ENCODE measurements at regions not wholly inside any gene's neighbourhood (a gene's known extent, or its start where the extent isn't known, plus 50 kb on each side); places are given as distances from the start of the nearest gene placed in this dataset.

DNA sequence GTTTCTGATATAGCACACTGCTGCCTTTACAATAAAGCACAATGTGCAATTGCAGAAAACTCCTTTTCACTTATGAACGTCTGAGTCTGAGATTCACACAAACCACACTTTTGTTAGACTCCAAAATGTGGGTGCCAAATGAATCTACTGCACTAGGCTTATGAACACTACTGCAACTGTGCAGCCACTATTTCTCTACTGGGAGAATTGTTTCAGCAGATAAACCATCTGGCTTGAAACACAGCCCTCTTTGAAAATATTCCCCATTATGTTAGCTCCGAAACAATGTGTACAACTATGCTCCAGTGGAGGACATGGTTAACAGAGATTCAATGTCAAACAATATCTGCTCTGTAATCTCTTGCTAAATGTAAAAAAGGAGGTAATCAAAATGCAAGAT is 188.7 kb upstream of the ZEB2 start (continued):
- TF ChIP-seq, protein P1, sequence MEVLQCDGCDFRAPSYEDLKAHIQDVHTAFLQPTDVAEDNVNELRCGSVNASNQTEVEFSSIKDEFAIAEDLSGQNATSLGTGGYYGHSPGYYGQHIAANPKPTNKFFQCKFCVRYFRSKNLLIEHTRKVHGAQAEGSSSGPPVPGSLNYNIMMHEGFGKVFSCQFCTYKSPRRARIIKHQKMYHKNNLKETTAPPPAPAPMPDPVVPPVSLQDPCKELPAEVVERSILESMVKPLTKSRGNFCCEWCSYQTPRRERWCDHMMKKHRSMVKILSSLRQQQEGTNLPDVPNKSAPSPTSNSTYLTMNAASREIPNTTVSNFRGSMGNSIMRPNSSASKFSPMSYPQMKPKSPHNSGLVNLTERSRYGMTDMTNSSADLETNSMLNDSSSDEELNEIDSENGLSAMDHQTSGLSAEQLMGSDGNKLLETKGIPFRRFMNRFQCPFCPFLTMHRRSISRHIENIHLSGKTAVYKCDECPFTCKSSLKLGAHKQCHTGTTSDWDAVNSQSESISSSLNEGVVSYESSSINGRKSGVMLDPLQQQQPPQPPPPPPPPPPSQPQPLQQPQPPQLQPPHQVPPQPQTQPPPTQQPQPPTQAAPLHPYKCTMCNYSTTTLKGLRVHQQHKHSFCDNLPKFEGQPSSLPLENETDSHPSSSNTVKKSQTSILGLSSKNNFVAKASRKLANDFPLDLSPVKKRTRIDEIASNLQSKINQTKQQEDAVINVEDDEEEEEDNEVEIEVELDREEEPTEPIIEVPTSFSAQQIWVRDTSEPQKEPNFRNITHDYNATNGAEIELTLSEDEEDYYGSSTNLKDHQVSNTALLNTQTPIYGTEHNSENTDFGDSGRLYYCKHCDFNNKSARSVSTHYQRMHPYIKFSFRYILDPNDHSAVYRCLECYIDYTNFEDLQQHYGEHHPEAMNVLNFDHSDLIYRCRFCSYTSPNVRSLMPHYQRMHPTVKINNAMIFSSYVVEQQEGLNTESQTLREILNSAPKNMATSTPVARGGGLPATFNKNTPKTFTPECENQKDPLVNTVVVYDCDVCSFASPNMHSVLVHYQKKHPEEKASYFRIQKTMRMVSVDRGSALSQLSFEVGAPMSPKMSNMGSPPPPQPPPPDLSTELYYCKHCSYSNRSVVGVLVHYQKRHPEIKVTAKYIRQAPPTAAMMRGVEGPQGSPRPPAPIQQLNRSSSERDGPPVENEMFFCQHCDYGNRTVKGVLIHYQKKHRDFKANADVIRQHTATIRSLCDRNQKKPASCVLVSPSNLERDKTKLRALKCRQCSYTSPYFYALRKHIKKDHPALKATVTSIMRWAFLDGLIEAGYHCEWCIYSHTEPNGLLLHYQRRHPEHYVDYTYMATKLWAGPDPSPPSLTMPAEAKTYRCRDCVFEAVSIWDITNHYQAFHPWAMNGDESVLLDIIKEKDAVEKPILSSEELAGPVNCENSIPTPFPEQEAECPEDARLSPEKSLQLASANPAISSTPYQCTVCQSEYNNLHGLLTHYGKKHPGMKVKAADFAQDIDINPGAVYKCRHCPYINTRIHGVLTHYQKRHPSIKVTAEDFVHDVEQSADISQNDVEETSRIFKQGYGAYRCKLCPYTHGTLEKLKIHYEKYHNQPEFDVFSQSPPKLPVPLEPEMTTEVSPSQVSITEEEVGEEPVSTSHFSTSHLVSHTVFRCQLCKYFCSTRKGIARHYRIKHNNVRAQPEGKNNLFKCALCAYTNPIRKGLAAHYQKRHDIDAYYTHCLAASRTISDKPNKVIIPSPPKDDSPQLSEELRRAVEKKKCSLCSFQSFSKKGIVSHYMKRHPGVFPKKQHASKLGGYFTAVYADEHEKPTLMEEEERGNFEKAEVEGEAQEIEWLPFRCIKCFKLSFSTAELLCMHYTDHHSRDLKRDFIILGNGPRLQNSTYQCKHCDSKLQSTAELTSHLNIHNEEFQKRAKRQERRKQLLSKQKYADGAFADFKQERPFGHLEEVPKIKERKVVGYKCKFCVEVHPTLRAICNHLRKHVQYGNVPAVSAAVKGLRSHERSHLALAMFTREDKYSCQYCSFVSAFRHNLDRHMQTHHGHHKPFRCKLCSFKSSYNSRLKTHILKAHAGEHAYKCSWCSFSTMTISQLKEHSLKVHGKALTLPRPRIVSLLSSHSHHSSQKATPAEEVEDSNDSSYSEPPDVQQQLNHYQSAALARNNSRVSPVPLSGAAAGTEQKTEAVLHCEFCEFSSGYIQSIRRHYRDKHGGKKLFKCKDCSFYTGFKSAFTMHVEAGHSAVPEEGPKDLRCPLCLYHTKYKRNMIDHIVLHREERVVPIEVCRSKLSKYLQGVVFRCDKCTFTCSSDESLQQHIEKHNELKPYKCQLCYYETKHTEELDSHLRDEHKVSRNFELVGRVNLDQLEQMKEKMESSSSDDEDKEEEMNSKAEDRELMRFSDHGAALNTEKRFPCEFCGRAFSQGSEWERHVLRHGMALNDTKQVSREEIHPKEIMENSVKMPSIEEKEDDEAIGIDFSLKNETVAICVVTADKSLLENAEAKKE (CRISPR knock-in tag; IDR thresholded peaks at IDR 0.05), result no peak
- TF ChIP-seq, protein P2, sequence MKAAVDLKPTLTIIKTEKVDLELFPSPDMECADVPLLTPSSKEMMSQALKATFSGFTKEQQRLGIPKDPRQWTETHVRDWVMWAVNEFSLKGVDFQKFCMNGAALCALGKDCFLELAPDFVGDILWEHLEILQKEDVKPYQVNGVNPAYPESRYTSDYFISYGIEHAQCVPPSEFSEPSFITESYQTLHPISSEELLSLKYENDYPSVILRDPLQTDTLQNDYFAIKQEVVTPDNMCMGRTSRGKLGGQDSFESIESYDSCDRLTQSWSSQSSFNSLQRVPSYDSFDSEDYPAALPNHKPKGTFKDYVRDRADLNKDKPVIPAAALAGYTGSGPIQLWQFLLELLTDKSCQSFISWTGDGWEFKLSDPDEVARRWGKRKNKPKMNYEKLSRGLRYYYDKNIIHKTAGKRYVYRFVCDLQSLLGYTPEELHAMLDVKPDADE (IDR thresholded peaks at IDR 0.05), result no peak
- TF ChIP-seq NANOG (IDR thresholded peaks at IDR 0.05; ENCODE audit: borderline replicate concordance) (no peak), JUNB (IDR thresholded peaks at IDR 0.05; ENCODE audit: unreplicated experiment) (no peak), EZH2phosphoT487 (IDR thresholded peaks at IDR 0.05; ENCODE audit: unreplicated experiment) (no peak), POLR2AphosphoS5 (IDR thresholded peaks at IDR 0.05; ENCODE audit: low read depth) (no peak)

DNA sequence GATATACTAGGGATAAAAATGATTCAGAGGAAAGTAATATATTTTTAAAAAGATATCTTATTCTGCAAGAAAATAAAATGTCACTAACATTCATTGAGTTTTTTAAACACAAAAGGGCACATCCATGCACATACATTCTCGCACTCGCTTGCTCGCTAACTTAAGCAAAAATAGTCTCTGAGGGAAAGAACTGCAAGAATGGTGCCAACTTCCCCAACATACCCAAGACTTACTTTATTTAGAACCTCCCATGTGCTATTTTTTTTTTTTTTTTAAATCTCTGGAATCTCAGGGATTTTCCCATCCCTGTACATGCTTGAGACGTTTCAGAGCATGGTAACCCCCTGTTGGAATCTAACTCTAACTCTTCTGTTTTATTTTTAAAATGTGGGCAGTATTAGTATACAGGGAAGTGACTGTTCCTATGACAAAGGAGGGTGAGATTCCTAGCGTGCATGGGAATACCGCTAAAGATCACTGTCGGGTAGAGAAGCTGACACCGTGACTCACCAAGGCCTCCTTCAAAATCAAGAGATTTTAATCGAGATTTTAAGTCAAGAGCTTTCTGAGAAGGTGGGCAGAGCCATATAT is 187.9 kb upstream of the ZEB2 start:
- no peak overlapping the region for H3K4me2 ChIP-seq
- no peak for TF ChIP-seq CREB1 (CRISPR knock-in tag; IDR thresholded peaks at IDR 0.05; ENCODE audit: low read depth)
- TF ChIP-seq, protein P3, sequence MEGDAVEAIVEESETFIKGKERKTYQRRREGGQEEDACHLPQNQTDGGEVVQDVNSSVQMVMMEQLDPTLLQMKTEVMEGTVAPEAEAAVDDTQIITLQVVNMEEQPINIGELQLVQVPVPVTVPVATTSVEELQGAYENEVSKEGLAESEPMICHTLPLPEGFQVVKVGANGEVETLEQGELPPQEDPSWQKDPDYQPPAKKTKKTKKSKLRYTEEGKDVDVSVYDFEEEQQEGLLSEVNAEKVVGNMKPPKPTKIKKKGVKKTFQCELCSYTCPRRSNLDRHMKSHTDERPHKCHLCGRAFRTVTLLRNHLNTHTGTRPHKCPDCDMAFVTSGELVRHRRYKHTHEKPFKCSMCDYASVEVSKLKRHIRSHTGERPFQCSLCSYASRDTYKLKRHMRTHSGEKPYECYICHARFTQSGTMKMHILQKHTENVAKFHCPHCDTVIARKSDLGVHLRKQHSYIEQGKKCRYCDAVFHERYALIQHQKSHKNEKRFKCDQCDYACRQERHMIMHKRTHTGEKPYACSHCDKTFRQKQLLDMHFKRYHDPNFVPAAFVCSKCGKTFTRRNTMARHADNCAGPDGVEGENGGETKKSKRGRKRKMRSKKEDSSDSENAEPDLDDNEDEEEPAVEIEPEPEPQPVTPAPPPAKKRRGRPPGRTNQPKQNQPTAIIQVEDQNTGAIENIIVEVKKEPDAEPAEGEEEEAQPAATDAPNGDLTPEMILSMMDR (conservative IDR thresholded peaks at IDR 0.05; ENCODE audit: low read depth in 2 of 2), result no peak
- H3K4me1 ChIP-seq (ENCODE audit: insufficient read depth), result peaks cover 24% of the 10 kb centered on the region
- no peak overlapping the region for H3K4me3 ChIP-seq
- H3K79me2 ChIP-seq (replicated peaks; ENCODE audit: insufficient read depth), result no peaks in the 10 kb centered on the region
- Mint-ChIP-seq H3K27me3 (ENCODE audit: insufficient read depth, low read depth, poor library complexity) (no peaks in the 10 kb centered on the region), H3K4me1 (peaks cover 31% of the 10 kb centered on the region), H3K4me3 (no peak overlapping the region), H3K27ac (no peak overlapping the region), H3K9me3 (no peaks in the 10 kb centered on the region), H3K36me3 (ENCODE audit: low read depth) (no peaks in the 10 kb centered on the region)
- no peak overlapping the region for H2AFZ ChIP-seq
- no peak for DNase-seq (ENCODE audit: low spot score)
- H3K9me2 ChIP-seq (ENCODE audit: insufficient read depth), result no peaks in the 10 kb centered on the region
- no peaks in the 10 kb centered on the region for H3K36me3 ChIP-seq (ENCODE audit: insufficient read depth)
- H3F3A ChIP-seq (replicated peaks; ENCODE audit: low read depth), result no peaks in the 10 kb centered on the region
- no peaks in the 10 kb centered on the region for H3K27me3 ChIP-seq (ENCODE audit: insufficient read depth)
- H3K27ac ChIP-seq (ENCODE audit: low read depth), result no peak overlapping the region
- no peaks in the 10 kb centered on the region for H4K20me1 ChIP-seq (replicated peaks; ENCODE audit: insufficient read depth)
- ATAC-seq, result no peak

Measured in GM23338 (cell line).